Natural killer cell treated with Interleukin-12 subunit alpha and Interleukin-12 subunit beta and Interleukin-15 and Interleukin-18, amount 100 ng/mL, for 72 hours (primary cell): ENCODE measurements at regions not wholly inside any gene's neighbourhood (a gene's known extent, or its start where the extent isn't known, plus 50 kb on each side); places are given as distances from the start of the nearest gene placed in this dataset.

Source experiments
- ATAC-seq, 2 donors: fragments of 150-1000 bp; cut with Tn5 transposase in 1 of 2; sonication (Bioruptor Pico), chemical (Tn5 transposase) in 1 of 2; 2 replicates each; pipeline ENCODE4 v1.10.0; 2021
- DNase-seq: peaks from one replicate; pipeline ENCODE4 v3.0.0; 2022; ENCODE audit warnings: low spot score
- H3K27ac Mint-ChIP-seq, 2 donors: 1 replicate in 1 of 2; 2 replicates in 1 of 2; pipeline ENCODE4 v1.8.0; 2022; ENCODE audit warnings: mixed read lengths in 2 of 2, mild to moderate bottlenecking in 1 of 2, moderate library complexity in 1 of 2
- H3K27me3 Mint-ChIP-seq, 2 donors: 1 replicate in 1 of 2; 2 replicates in 1 of 2; pipeline ENCODE4 v1.8.0; 2022; ENCODE audit warnings: mixed read lengths in 2 of 2
- H3K36me3 Mint-ChIP-seq: one replicate; pipeline ENCODE4 v1.8.0; 2022; ENCODE audit warnings: mixed read lengths
- H3K4me1 Mint-ChIP-seq, 2 donors: 1 replicate in 1 of 2; 2 replicates in 1 of 2; pipeline ENCODE4 v1.8.0; 2022; ENCODE audit warnings: low read depth in 2 of 2, mixed read lengths in 2 of 2, mild to moderate bottlenecking in 1 of 2
- H3K4me3 Mint-ChIP-seq: one replicate; pipeline ENCODE4 v1.8.0; 2022; ENCODE audit warnings: mixed read lengths
- H3K9me3 Mint-ChIP-seq: 2 replicates; pipeline ENCODE4 v1.8.0; 2022; ENCODE audit warnings: mixed read lengths

- ATAC-seq (no peak), DNase-seq (no peak)
- H3K4me3 Mint-ChIP-seq = no peak overlapping the region
Observed at GRCh38 chr2:56534321-56534720, 350.5 kb downstream of the CCDC85A start.

GRCh38 chr2:56537756-56538155 is 354.0 kb downstream of the CCDC85A start:
- no peak for DNase-seq
- H3K27ac Mint-ChIP-seq = no peak overlapping the region
- no peaks in the 10 kb centered on the region for H3K27me3 Mint-ChIP-seq
- peaks cover 10% of the 10 kb centered on the region for H3K9me3 Mint-ChIP-seq
- ATAC-seq = no peak
- H3K36me3 Mint-ChIP-seq = no peaks in the 10 kb centered on the region
- H3K4me1 Mint-ChIP-seq = no peaks in the 10 kb centered on the region
- H3K4me3 Mint-ChIP-seq = no peak overlapping the region

More at GRCh38 chr2:56534321-56534720, 350.5 kb downstream of the CCDC85A start:
- H3K36me3 Mint-ChIP-seq = no peaks in the 10 kb centered on the region
- H3K4me1 Mint-ChIP-seq = no peaks in the 10 kb centered on the region
- peaks cover 10% of the 10 kb centered on the region for H3K9me3 Mint-ChIP-seq
- no peak overlapping the region for H3K27ac Mint-ChIP-seq
- no peaks in the 10 kb centered on the region for H3K27me3 Mint-ChIP-seq

GRCh38 chr2:56539618-56540017 is 355.8 kb downstream of the CCDC85A start:
- H3K27me3 Mint-ChIP-seq = no peaks in the 10 kb centered on the region

GRCh38 chr2:56540467-56540866 is 356.7 kb downstream of the CCDC85A start:
- Mint-ChIP-seq H3K9me3 (peaks cover 15% of the 10 kb centered on the region), H3K4me3 (no peak overlapping the region), H3K27me3 (no peaks in the 10 kb centered on the region), H3K27ac (no peak overlapping the region), H3K36me3 (peaks cover 4% of the 10 kb centered on the region), H3K4me1 (no peaks in the 10 kb centered on the region)
- no peak for ATAC-seq
- no peak for DNase-seq

More at GRCh38 chr2:56539618-56540017, 355.8 kb downstream of the CCDC85A start:
- H3K27ac Mint-ChIP-seq = no peak overlapping the region
- H3K9me3 Mint-ChIP-seq = peaks cover 15% of the 10 kb centered on the region
- H3K36me3 Mint-ChIP-seq = peaks cover 4% of the 10 kb centered on the region
- H3K4me1 Mint-ChIP-seq = no peaks in the 10 kb centered on the region
- DNase-seq = no peak
- no peak for ATAC-seq
- no peak overlapping the region for H3K4me3 Mint-ChIP-seq

- ATAC-seq (no peak), DNase-seq (no peak)
- H3K36me3 Mint-ChIP-seq = peaks cover 4% of the 10 kb centered on the region
- H3K4me1 Mint-ChIP-seq = no peaks in the 10 kb centered on the region
- no peak overlapping the region for H3K27ac Mint-ChIP-seq
- no peak overlapping the region for H3K4me3 Mint-ChIP-seq
- peaks cover 15% of the 10 kb centered on the region for H3K9me3 Mint-ChIP-seq
- H3K27me3 Mint-ChIP-seq = no peaks in the 10 kb centered on the region
Observed at GRCh38 chr2:56540916-56541315, 357.1 kb downstream of the CCDC85A start.

GRCh38 chr2:56542213-56542612 is 358.4 kb downstream of the CCDC85A start:
- Mint-ChIP-seq H3K9me3 (peaks cover 16% of the 10 kb centered on the region), H3K4me1 (no peaks in the 10 kb centered on the region), H3K36me3 (peaks cover 4% of the 10 kb centered on the region), H3K27me3 (no peaks in the 10 kb centered on the region), H3K27ac (no peak overlapping the region), H3K4me3 (no peak overlapping the region)
- ATAC-seq (no peak), DNase-seq (no peak)

- Mint-ChIP-seq H3K36me3 (peaks cover 5% of the 10 kb centered on the region), H3K27ac (no peak overlapping the region), H3K9me3 (peaks cover 11% of the 10 kb centered on the region), H3K27me3 (no peaks in the 10 kb centered on the region), H3K4me3 (no peak overlapping the region), H3K4me1 (no peaks in the 10 kb centered on the region)
- DNase-seq (no peak), ATAC-seq (no peak)
Observed at GRCh38 chr2:56565143-56565542, 381.4 kb downstream of the CCDC85A start.

- DNase-seq (no peak), ATAC-seq (no peak)
- peaks cover 30% of the 10 kb centered on the region for H3K9me3 Mint-ChIP-seq
- no peak overlapping the region for H3K27ac Mint-ChIP-seq
- H3K4me3 Mint-ChIP-seq = no peak overlapping the region
- no peaks in the 10 kb centered on the region for H3K4me1 Mint-ChIP-seq
- H3K27me3 Mint-ChIP-seq = no peaks in the 10 kb centered on the region
- peaks cover 8% of the 10 kb centered on the region for H3K36me3 Mint-ChIP-seq
Observed at GRCh38 chr2:56571074-56571473, 387.3 kb downstream of the CCDC85A start.

- Mint-ChIP-seq H3K27me3 (no peaks in the 10 kb centered on the region), H3K27ac (no peak overlapping the region), H3K4me3 (no peak overlapping the region), H3K36me3 (peaks cover 15% of the 10 kb centered on the region), H3K4me1 (no peaks in the 10 kb centered on the region), H3K9me3 (peaks cover 39% of the 10 kb centered on the region)
- DNase-seq (no peak), ATAC-seq (no peak)
Observed at GRCh38 chr2:56576001-56576400, 392.2 kb downstream of the CCDC85A start.

GRCh38 chr2:56580242-56580641 is 396.5 kb downstream of the CCDC85A start:
- H3K4me1 Mint-ChIP-seq = no peaks in the 10 kb centered on the region
- peaks cover 8% of the 10 kb centered on the region for H3K36me3 Mint-ChIP-seq
- no peak overlapping the region for H3K27ac Mint-ChIP-seq
- ATAC-seq (no peak), DNase-seq (no peak)
- no peak overlapping the region for H3K4me3 Mint-ChIP-seq
- H3K27me3 Mint-ChIP-seq = no peaks in the 10 kb centered on the region
- peaks cover 17% of the 10 kb centered on the region for H3K9me3 Mint-ChIP-seq

- H3K36me3 Mint-ChIP-seq = peaks cover 4% of the 10 kb centered on the region
- ATAC-seq (no peak), DNase-seq (no peak)
- H3K27me3 Mint-ChIP-seq = no peaks in the 10 kb centered on the region
- H3K4me1 Mint-ChIP-seq = no peaks in the 10 kb centered on the region
- H3K27ac Mint-ChIP-seq = no peak overlapping the region
- peaks cover 12% of the 10 kb centered on the region for H3K9me3 Mint-ChIP-seq
- H3K4me3 Mint-ChIP-seq = no peak overlapping the region
Observed at GRCh38 chr2:56582570-56582969, 398.8 kb downstream of the CCDC85A start.

GRCh38 chr2:56583796-56584315 is 400.1 kb downstream of the CCDC85A start:
- ATAC-seq (no peak), DNase-seq (no peak)
- Mint-ChIP-seq H3K27me3 (no peaks in the 10 kb centered on the region), H3K9me3 (peaks cover 9% of the 10 kb centered on the region), H3K27ac (no peak overlapping the region), H3K36me3 (peaks cover 4% of the 10 kb centered on the region), H3K4me1 (no peaks in the 10 kb centered on the region), H3K4me3 (no peak overlapping the region)

GRCh38 chr2:56587456-56587855 is 403.7 kb downstream of the CCDC85A start:
- H3K9me3 Mint-ChIP-seq = no peaks in the 10 kb centered on the region
- no peaks in the 10 kb centered on the region for H3K36me3 Mint-ChIP-seq
- H3K4me1 Mint-ChIP-seq = no peaks in the 10 kb centered on the region
- no peaks in the 10 kb centered on the region for H3K27me3 Mint-ChIP-seq
- ATAC-seq (no peak), DNase-seq (no peak)
- H3K27ac Mint-ChIP-seq = no peak overlapping the region
- H3K4me3 Mint-ChIP-seq = no peak overlapping the region

GRCh38 chr2:56589194-56589593 is 405.4 kb downstream of the CCDC85A start:
- H3K27ac Mint-ChIP-seq = no peak overlapping the region
- no peak overlapping the region for H3K4me3 Mint-ChIP-seq
- no peak for DNase-seq
- ATAC-seq = no peak
- no peaks in the 10 kb centered on the region for H3K27me3 Mint-ChIP-seq
- H3K36me3 Mint-ChIP-seq = no peaks in the 10 kb centered on the region
- H3K4me1 Mint-ChIP-seq = no peaks in the 10 kb centered on the region
- peaks cover 4% of the 10 kb centered on the region for H3K9me3 Mint-ChIP-seq

GRCh38 chr2:56589835-56590234 is 406.0 kb downstream of the CCDC85A start:
- peaks cover 4% of the 10 kb centered on the region for H3K9me3 Mint-ChIP-seq
- H3K36me3 Mint-ChIP-seq = no peaks in the 10 kb centered on the region
- DNase-seq (no peak), ATAC-seq (no peak)
- H3K27ac Mint-ChIP-seq = no peak overlapping the region
- H3K4me1 Mint-ChIP-seq = no peaks in the 10 kb centered on the region
- H3K4me3 Mint-ChIP-seq = no peak overlapping the region
- H3K27me3 Mint-ChIP-seq = no peaks in the 10 kb centered on the region
